ENCODE measurements at regions not wholly inside any gene's neighbourhood (a gene's known extent, or its start where the extent isn't known, plus 50 kb on each side); places are given as distances from the start of the nearest gene placed in this dataset.

DNA sequence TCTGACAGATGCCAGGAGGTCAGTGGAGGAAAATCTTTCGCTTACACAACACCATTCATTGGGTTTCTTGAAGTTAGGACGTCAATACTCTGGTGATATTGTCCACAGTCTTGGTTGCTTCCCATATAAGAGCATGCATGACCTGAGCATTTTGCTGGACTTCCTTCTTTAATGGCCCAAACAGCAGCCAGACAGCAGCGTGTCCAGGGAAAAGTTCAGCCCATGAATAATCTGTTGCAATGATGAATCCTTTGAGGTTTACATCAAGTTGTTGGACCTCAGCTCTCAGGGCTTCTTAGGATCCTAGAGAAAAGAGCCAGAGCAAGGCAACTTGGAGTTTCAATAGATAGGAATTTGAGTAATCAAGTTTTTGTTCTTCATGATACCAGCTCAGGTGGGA lies 155.6 kb upstream of the MGAT5 start:
- TF ChIP-seq, protein P1, sequence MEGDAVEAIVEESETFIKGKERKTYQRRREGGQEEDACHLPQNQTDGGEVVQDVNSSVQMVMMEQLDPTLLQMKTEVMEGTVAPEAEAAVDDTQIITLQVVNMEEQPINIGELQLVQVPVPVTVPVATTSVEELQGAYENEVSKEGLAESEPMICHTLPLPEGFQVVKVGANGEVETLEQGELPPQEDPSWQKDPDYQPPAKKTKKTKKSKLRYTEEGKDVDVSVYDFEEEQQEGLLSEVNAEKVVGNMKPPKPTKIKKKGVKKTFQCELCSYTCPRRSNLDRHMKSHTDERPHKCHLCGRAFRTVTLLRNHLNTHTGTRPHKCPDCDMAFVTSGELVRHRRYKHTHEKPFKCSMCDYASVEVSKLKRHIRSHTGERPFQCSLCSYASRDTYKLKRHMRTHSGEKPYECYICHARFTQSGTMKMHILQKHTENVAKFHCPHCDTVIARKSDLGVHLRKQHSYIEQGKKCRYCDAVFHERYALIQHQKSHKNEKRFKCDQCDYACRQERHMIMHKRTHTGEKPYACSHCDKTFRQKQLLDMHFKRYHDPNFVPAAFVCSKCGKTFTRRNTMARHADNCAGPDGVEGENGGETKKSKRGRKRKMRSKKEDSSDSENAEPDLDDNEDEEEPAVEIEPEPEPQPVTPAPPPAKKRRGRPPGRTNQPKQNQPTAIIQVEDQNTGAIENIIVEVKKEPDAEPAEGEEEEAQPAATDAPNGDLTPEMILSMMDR (conservative IDR thresholded peaks at IDR 0.05; ENCODE audit: low read depth in 2 of 2): no peak
- TF ChIP-seq, protein P2, sequence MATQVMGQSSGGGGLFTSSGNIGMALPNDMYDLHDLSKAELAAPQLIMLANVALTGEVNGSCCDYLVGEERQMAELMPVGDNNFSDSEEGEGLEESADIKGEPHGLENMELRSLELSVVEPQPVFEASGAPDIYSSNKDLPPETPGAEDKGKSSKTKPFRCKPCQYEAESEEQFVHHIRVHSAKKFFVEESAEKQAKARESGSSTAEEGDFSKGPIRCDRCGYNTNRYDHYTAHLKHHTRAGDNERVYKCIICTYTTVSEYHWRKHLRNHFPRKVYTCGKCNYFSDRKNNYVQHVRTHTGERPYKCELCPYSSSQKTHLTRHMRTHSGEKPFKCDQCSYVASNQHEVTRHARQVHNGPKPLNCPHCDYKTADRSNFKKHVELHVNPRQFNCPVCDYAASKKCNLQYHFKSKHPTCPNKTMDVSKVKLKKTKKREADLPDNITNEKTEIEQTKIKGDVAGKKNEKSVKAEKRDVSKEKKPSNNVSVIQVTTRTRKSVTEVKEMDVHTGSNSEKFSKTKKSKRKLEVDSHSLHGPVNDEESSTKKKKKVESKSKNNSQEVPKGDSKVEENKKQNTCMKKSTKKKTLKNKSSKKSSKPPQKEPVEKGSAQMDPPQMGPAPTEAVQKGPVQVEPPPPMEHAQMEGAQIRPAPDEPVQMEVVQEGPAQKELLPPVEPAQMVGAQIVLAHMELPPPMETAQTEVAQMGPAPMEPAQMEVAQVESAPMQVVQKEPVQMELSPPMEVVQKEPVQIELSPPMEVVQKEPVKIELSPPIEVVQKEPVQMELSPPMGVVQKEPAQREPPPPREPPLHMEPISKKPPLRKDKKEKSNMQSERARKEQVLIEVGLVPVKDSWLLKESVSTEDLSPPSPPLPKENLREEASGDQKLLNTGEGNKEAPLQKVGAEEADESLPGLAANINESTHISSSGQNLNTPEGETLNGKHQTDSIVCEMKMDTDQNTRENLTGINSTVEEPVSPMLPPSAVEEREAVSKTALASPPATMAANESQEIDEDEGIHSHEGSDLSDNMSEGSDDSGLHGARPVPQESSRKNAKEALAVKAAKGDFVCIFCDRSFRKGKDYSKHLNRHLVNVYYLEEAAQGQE (IDR thresholded peaks at IDR 0.05; ENCODE audit: unreplicated experiment): no peak
- no peak for TF ChIP-seq POLR2AphosphoS5 (IDR thresholded peaks at IDR 0.05; ENCODE audit: low read depth)
- TF ChIP-seq EZH2 (IDR thresholded peaks at IDR 0.05; ENCODE audit: low read depth, unreplicated experiment): no peak
- TF ChIP-seq, protein P3, sequence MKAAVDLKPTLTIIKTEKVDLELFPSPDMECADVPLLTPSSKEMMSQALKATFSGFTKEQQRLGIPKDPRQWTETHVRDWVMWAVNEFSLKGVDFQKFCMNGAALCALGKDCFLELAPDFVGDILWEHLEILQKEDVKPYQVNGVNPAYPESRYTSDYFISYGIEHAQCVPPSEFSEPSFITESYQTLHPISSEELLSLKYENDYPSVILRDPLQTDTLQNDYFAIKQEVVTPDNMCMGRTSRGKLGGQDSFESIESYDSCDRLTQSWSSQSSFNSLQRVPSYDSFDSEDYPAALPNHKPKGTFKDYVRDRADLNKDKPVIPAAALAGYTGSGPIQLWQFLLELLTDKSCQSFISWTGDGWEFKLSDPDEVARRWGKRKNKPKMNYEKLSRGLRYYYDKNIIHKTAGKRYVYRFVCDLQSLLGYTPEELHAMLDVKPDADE (IDR thresholded peaks at IDR 0.05): no peak
- no peak for TF ChIP-seq EZH2phosphoT487 (IDR thresholded peaks at IDR 0.05; ENCODE audit: unreplicated experiment)
- no peak for TF ChIP-seq CREB1 (CRISPR knock-in tag; IDR thresholded peaks at IDR 0.05; ENCODE audit: low read depth)

Data from GM23338 (cell line).